HepG2 (cell line): ENCODE measurements at regions not wholly inside any gene's neighbourhood (a gene's known extent, or its start where the extent isn't known, plus 50 kb on each side); places are given as distances from the start of the nearest gene placed in this dataset.

Source experiments
- AGO2 ChIP-seq: fragments of 200-400 bp; formaldehyde crosslinking; optimal IDR thresholded peaks from 2 replicates; pipeline ENCODE3; 2017; ENCODE audit warnings: mild to moderate bottlenecking, low read depth, low read length, moderate library complexity
- CC2D1A ChIP-seq: sonication (generic); formaldehyde crosslinking; IDR thresholded peaks from 2 replicates; pipeline ENCODE4 v1.8.1; 2023; ENCODE audit warnings: mild to moderate bottlenecking, missing genetic modification reagents
- DR1 ChIP-seq: sonication (generic); formaldehyde crosslinking; IDR thresholded peaks from 2 replicates; pipeline ENCODE4 v1.8.0; 2021; ENCODE audit warnings: mild to moderate bottlenecking, missing genetic modification reagents, inconsistent platforms
- GMEB1 ChIP-seq: sonication (generic); formaldehyde crosslinking; IDR thresholded peaks from 2 replicates; pipeline ENCODE4 v1.5.1; 2020; ENCODE audit warnings: missing genetic modification reagents, mild to moderate bottlenecking, borderline replicate concordance
- PRDM15 ChIP-seq: sonication (generic); formaldehyde crosslinking; IDR thresholded peaks from 2 replicates; pipeline ENCODE4 v1.4.0; 2020; ENCODE audit warnings: missing genetic modification reagents
- TFE3 ChIP-seq: IDR thresholded peaks from 2 replicates; pipeline ENCODE4 v1.6.1; 2016
- ZNF383 ChIP-seq: sonication (generic); formaldehyde crosslinking; IDR thresholded peaks from 2 replicates; pipeline ENCODE4 v1.4.0; 2020; ENCODE audit warnings: missing genetic modification reagents, mild to moderate bottlenecking, borderline replicate concordance
- TF ChIP-seq, protein P1 (sequence below): sonication (generic); formaldehyde crosslinking; IDR thresholded peaks from 2 replicates; pipeline ENCODE4 v1.4.0; 2020; ENCODE audit warnings: missing genetic modification reagents, mild to moderate bottlenecking, borderline replicate concordance
- TF ChIP-seq, protein P2 (sequence below): sonication (generic); formaldehyde crosslinking; IDR thresholded peaks from 2 replicates; pipeline ENCODE4 v1.5.1; 2020; ENCODE audit warnings: mild to moderate bottlenecking, missing genetic modification reagents

- TF ChIP-seq PRDM15 (CRISPR knock-in tag), result no peak
- TF ChIP-seq DR1, result no peak
- TF ChIP-seq, protein P1, sequence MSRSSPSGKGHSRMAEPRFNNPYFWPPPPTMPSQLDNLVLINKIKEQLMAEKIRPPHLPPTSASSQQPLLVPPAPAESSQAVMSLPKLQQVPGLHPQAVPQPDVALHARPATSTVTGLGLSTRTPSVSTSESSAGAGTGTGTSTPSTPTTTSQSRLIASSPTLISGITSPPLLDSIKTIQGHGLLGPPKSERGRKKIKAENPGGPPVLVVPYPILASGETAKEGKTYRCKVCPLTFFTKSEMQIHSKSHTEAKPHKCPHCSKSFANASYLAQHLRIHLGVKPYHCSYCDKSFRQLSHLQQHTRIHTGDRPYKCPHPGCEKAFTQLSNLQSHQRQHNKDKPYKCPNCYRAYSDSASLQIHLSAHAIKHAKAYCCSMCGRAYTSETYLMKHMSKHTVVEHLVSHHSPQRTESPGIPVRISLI (CRISPR knock-in tag), result no peak
- TF ChIP-seq ZNF383, result no peak
- TF ChIP-seq, protein P2, sequence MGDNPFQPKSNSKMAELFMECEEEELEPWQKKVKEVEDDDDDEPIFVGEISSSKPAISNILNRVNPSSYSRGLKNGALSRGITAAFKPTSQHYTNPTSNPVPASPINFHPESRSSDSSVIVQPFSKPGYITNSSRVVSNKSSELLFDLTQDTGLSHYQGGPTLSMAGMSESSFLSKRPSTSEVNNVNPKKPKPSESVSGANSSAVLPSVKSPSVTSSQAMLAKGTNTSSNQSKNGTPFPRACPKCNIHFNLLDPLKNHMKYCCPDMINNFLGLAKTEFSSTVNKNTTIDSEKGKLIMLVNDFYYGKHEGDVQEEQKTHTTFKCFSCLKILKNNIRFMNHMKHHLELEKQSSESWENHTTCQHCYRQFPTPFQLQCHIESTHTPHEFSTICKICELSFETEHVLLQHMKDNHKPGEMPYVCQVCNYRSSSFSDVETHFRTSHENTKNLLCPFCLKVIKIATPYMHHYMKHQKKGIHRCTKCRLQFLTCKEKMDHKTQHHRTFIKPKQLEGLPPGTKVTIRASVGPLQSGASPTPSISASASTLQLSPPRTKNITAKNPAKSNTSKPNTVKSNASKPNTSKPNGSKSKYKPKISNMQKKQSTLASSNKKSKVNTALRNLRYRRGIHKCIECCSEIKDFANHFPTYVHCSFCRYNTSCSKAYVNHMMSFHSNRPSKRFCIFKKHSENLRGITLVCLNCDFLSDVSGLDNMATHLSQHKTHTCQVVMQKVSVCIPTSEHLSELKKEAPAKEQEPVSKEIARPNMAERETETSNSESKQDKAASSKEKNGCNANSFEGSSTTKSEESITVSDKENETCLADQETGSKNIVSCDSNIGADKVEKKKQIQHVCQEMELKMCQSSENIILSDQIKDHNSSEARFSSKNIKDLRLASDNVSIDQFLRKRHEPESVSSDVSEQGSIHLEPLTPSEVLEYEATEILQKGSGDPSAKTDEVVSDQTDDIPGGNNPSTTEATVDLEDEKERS (CRISPR knock-in tag), result no peak
- TF ChIP-seq TFE3 (CRISPR knock-in tag), result no peak
- TF ChIP-seq GMEB1 (CRISPR knock-in tag), result no peak
- no peak for TF ChIP-seq AGO2
- TF ChIP-seq CC2D1A, result no peak
Measured at GRCh38 chr4:174429701-174430410, 92.4 kb downstream of the HPGD start (continued).
